ENCODE measurements at regions not wholly inside any gene's neighbourhood (a gene's known extent, or its start where the extent isn't known, plus 50 kb on each side); places are given as distances from the start of the nearest gene placed in this dataset.
A peak's percentile ranks its signal among the peaks of the same experiment; 100 is the strongest.

DNA sequence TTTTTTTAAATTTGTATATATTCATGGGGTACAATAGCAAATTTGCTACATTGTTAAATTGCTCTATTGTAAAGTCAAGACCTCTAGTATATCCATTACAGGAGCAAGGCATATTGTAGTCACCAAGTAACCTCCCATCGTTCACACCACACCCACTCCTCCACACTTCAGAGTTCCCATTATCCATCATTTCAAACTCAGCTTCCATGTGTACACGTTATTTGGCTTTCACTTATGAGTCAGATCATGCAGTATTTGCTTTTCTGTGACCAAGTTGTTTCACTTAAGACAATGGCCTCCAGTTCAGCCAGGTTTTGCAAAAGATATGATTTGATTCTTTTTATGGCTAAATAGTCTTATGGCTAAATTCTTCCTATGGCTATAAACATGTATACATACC lies 2614.2 kb downstream of the PCDH7 start:
- no peak for DNase-seq (ENCODE audit: low read depth)

DNA sequence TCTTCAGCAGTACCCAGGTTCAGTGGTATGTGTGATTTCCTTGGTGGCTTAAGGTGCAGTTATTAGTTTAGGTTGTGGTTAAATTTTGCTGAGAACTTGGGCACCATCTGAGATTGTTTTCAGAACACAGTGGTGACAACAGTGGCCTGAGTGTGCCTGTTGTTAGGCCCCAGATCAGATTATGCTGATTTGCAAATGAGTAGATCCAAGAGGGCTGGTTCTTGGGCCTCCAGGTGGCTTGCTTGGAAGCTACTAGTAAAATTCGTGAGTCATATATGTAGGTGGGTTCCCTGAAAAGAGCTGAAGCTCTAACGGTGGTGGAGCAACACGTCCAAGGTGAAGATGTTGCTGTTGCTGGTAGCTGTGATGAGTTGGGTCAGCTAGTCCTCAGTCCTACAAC lies 2619.6 kb downstream of the PCDH7 start:
- no peak for DNase-seq (ENCODE audit: low read depth)

DNA sequence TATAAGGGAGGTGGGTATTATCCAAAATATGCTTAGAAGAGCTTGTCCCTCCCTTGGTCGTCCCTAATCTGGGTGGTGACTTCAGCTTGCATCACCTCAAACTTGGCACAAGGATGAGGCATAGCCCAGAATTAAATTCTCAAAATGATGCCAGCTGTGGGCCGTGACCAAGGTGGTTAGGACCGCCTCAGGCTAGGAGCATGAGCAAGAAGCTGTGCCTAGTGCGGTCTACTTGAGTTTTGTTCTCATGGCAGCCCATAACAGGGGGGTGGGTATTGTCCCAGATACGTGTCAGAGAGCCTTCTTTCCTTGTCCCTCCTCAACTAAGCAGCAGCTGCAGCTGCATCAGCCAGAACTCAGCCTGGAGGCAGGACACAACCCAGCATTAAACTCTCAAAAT lies 2620.0 kb downstream of the PCDH7 start:
- DNase-seq (ENCODE audit: low read depth): no peak

DNA sequence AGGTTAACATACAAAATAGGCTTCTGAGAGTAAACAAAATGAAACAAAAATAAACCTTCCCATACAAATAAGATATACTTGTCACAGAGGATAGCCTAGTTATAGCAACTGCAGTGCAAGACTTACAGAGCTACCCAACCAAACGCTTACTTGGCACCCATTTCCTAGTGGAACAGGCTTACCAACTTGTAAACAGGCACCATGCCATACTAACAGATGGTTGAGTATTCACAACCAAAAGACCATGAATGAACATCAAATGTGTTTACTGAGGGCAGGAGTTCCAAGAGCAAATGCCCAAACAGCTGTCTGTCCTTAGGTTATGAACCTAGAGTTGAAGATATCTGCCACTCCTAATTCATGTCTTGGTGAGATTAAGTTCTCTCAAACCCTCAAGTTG lies 2629.2 kb downstream of the PCDH7 start:
- DNase-seq (ENCODE audit: low read depth): no peak

DNA sequence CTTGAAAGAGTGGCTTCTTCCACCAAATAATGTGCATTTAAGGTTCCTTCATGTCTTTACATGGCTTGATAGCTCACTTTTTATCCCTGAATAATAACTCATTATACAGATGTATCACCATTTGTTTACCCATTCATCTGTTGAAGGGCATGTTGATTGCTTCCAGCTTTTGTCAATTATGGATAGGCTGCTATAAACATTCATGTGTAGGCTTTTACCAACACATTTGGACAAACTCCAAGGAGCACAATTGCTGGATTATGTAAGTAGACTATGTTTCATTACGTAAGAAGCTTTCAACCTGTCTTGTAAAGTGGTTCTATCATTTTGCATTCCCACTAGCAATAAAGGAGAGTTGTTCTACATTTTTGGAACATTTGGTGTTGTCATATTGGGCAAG lies 2637.0 kb downstream of the PCDH7 start:
- DNase-seq (ENCODE audit: low read depth): no peak

DNA sequence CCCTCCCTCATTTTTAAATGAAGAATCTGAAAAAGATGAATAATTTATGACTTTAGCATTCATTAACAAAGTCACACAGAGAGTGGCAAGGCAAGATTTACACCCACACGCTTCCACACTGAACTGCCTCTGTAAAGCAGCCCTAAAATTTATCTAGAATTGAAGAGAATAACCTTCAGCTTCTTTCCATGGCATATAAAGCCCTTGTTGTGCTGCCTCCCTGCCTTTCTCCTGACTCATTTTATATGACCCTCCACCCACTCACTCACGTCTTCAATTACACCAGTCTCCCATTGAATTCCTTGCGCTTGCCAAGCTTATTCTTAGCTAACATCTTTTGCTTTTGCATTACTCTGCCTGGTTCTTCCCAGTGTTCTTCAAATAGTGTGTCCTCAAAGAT lies 2649.3 kb downstream of the PCDH7 start:
- peak; percentile 1 for DNase-seq (ENCODE audit: low read depth)

DNA sequence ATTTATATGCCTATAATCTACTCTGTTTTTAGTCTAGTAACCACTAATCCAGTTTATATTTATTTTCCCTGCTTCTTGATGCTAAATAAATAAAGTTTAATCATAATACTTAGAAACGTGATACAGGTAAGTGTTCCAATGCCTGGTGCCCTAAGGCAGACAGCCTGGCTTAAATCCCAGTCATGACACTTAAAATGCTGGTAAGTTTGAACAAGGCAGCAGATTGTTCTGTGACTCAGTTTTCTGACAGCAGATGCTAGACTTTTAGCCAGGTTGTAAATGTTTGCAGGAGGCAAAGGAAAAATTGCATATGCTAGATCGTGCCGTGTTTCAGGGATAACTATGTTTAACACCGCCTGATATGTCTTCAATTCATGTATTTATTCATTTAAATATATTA lies 2661.6 kb downstream of the PCDH7 start:
- DNase-seq (ENCODE audit: low read depth): no peak

DNA sequence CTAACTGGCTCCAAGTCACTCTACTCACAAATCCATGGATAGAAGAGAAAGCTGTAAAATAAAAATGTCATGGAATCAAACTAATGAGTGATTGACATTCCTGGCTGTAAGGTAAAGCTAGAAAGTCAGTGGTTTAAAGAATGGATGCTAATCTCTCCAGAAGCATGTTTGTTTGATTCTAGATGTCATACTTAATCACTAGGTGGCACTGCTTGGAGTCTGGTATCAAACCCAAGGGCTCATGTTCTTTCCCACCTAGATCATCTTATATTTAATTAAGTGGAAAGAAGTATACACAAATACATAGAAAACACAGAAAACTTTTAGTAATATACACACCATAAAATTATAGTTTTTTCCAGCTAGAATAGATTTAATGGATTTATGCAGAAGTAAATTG lies 2666.6 kb downstream of the PCDH7 start:
- no peak for DNase-seq (ENCODE audit: low read depth)

DNA sequence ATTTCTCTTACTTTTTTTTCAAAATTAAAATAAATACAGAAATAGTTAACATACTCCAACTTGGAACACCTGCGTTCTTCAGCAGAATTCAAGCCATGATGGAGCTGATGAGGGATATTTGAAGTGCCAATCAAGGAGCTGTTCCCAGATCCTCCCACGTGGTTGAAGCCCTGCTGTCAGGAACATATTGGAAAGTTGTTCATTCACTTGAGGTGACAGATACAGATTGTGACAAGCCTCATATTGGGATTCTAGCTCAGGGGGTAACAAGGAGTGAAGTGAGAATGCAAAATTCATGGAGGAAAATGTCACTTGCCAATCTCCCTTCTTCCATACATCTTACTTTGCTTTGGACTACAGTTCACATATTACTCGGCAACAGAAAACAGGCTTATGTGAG lies 2670.8 kb downstream of the PCDH7 start:
- DNase-seq (ENCODE audit: low read depth): no peak

DNA sequence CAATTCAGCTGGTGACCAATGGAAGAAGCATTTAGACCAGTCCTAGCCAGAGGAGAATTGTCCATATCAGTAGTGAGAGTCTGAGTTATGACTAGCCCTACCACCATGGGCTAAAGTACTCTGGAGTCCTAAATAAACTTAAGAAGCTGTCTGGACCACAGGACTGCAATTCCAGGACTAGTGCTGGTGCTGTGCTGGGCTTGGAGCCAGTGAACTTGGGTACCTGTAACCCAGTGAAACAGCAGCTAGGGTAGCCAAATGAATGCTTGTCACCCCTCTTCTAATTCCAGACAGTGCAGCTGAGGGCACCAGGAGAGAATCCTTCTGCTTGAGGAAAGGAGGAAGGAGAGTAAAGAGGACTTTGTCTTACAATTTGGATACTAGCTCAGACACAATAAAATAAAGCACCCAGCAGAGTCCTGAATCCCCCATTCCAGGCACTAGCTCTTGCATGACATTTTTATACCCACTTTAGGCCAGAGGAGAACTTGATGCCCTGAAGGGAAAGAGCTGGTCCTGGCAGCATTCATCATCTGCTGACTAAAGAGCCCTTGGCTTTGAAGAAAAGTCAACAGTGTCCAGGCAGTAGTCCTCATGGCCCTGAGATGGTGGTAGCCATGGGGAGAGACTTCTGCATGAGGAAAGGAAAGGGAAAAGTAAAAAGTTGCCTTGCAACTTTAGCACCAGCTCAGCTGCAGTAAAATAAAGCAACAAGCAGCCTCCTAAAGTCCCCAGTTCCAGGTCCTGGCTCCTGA lies 2675.7 kb downstream of the PCDH7 start:
- no peak for DNase-seq (ENCODE audit: low read depth)

DNA sequence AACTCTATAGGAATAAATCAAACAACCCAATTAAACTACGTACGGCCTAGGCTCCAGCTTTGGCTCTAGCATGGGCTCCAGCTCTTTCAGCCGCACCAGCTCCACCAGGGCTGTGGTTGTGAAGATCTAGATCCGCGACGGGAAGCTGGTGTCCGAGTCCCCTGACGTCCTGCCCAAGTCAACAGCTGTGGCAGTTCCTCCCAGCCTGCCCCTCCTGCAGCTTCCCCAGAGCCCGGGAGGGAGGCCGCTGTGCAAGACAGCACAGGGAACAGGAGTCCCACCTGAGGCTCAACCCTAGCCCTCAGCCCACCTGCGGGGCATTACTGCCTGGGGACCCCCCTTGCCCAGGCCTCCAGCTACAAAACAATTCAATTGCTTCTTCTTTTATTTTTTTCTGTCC lies 2680.3 kb downstream of the PCDH7 start:
- DNase-seq (ENCODE audit: low read depth): no peak

DNA sequence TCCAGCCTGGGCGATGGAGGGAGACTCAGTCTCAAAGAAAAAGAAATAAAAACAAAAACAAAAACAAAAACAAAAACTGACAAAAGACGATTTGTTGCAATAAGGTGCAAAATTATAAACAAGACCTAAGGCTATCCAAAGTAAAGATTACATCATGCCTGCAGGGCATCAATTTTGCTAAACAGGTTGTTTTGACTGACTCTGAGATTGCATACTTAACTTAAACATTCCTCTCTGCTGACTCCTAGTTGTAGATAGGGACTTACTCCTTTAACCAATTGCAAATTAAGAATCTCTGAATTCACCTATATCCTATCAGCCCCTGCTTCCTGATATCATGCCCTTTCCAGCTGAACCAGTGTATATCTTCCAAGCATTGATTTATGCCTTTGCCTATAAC lies 2687.3 kb downstream of the PCDH7 start:
- no peak for DNase-seq (ENCODE audit: low read depth)

DNA sequence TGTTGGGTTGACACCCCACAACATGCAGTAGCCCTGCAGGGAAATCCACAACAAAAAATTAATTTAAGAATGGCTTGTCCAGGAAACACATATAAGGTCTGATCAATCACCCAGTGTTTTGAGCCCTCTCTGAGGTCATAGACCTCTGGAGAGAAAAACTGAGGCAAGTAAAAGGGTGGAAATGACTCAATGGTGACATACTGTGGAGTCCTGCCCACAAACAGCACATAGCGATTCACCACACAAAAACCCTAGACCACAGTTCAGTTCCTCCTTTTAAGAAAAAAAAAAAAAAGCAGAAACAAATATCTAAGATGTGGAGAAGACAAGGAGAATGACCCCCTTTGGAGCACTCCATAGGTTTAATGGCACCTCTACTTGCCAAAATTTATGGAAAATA lies 2691.0 kb downstream of the PCDH7 start:
- peak; percentile 3 for DNase-seq (ENCODE audit: low read depth)

DNA sequence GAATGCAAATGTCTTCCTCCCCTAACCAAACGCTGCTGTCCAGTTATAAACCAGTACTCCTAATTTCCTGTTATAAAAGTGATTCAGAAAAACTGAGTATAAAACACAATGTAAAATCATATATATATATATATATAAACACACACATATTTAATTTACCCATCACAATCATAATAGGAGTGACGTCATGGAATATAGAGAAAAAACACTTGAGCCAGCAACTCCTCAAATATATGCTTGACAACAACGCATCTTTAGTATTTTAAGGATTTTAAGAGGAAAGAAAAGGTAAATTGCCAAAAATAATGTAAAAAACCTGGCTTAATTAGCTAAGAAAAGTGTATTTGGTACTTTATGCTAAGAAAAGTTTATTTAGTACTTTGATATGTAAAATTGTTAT lies 2701.7 kb downstream of the PCDH7 start:
- no peak for DNase-seq (ENCODE audit: low read depth)

DNA sequence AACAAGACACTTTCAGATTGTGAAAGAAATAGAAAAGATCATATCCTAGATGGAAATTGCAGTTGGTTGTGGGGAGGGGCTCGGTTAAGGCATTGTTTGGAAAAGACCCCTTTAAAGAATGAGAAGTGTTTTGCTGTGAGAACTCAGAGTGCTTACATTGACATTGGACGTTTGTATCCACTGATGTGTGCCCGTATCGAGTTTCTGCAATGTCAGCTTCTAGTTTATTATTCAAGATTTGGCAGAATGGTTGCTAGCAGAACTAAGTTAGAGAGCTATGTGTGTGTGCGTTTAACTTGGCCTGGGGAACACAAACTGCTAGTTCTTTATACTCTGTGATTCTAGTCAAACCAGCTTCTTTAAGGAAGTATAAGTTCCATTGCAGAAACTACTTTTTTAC lies 2702.5 kb downstream of the PCDH7 start:
- no peak for DNase-seq (ENCODE audit: low read depth)

DNA sequence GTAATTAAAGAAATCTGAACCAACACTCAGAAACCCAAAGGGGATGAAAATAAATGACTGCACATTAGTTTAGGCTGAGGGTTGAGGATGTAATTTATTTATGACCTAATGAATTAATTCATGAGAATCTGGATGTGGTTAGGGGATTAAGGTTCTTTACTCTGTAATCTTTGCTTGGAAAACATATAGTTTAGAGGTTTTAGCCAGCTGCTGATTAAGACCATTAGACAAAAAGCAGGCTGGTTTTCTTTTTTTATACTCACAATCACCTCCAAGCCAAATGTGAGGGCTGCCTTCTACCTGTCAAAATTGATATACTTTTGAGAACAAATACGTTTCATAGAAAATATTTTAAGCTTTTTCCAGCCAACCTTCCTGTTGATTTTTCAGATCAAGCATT lies 2705.8 kb downstream of the PCDH7 start:
- no peak for DNase-seq (ENCODE audit: low read depth)

DNA sequence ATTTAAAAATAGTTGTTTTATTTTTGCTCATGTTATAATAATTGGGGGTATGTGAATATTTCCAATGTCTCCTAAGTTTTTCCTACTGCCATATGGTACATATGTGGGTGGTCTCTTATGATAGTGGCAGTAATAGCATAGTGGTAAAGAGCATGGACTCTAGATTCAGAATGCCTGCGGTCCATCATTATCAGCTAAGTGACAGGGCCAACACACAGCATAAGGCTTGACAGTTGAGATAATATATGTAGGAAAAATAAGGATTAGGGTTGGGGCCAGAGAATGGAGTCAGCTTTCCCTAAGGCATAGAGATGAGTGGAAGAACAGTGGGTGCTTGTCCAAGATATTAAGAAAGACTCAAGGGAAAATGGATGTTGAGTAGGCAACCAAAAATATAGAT lies 2707.5 kb downstream of the PCDH7 start:
- DNase-seq (ENCODE audit: low read depth): no peak

DNA sequence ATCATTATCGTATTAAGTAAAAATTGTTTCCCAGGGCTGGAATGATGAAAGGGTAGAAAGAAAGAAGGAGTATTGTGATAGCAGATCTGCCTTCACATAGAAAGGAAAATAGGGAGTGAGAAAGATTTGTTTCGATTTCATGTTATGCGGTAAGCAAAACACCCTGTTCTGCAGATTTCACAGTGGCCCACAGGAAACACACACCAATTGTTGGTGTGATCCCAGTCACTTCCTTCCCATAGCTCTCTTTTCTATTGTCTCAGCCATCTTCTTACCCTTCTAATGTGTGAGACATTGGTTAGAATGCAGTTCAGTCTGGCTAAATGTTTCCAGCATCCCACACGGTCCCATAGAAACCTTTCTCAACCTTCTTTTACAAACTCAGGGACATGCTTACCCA lies 2709.8 kb downstream of the PCDH7 start:
- DNase-seq (ENCODE audit: low read depth): no peak

DNA sequence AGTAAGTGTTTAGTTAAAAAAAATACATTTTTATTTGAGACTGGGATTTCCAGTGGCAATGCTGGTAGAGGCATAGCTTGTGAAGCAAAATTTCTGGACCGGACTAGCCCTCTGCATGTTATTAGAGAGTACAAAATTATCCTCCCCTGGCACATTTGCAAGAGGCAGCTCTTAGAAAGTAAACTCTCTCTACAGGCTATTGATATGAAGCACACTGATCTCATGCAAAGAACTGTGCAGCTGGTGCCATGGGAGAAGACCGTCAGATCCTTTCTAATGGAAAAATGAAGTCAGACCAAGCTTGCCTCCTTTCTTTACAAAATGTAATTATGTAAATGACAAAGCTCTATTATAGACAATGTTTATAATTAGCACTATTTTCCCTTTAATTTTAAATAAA lies 2717.2 kb downstream of the PCDH7 start:
- no peak for DNase-seq (ENCODE audit: low read depth)

DNA sequence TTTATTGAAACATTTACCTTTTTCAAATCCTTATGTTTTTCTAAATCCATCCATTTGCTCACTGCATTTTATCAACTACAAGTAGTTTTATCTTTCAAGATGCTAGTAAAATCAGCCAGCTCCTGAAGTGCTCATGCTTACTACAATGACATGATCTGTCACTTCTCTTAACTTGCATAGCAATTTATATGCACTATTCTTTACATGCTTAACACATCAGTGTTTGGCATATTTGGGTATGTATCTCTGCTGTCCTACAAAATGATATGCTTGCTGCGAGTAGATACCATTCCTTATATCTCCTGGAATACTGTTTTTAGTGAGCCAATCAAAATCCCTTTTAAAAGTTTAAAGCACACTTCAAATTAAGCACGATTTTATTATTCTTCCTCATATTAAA lies 2726.8 kb downstream of the PCDH7 start:
- no peak for DNase-seq (ENCODE audit: low read depth)

DNA sequence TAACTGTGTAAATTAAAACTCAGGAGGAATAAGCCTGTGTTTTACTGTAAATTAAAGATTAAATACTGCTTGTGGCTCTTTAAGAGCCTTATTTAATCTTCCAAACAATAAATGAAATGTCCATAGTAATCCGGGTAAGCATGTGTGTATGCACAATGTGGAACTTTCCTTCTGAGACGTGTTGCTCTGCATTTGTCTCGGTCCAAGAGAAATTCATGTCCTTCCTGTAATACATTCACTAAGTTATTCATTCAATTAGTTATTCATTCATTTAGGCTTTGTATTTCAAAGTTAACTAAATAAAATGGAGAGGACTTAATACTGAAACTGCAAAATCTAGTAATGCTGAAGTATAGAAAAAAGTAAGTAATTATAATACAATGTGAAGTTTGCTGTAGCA lies 2728.8 kb downstream of the PCDH7 start:
- DNase-seq (ENCODE audit: low read depth): no peak

DNA sequence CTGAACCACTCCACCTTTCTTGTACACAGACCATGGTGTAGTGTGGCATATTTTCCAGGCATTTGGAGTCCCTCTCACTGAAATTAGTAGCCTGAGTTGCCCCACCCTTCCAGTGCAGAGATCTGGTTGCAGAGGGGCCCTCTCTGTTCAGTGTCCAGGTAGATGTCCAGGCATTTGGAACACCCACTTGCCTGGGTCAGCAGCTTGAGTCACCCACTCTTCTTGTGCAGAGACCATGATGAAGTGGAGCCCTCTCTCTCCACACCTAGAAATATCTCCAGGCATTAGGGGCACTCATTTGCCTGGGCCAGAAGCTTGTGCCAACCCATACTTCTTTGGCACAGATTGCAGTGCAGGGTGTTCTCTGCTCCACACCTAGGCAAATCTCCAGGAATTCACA lies 2733.3 kb downstream of the PCDH7 start:
- DNase-seq (ENCODE audit: low read depth): no peak

DNA sequence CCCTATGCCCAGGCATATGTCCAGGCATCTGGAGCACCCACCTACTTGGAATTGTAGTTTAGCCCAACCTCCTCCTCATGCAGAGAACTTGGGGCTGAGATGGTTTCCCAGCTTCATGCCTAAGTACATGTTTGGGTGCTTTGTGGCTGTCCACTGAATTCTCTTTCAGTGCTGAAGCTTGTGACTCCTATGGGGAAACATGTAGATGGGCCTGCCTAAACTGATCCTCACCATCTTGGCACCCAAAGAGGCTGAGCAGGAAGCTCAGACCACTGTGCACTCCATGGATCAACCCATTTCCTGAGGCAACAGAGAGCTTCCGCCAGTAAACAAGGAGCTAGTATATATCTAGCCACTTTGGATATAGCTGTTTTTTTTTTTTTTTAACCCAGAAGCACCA lies 2733.7 kb downstream of the PCDH7 start:
- DNase-seq (ENCODE audit: low read depth): no peak

DNA sequence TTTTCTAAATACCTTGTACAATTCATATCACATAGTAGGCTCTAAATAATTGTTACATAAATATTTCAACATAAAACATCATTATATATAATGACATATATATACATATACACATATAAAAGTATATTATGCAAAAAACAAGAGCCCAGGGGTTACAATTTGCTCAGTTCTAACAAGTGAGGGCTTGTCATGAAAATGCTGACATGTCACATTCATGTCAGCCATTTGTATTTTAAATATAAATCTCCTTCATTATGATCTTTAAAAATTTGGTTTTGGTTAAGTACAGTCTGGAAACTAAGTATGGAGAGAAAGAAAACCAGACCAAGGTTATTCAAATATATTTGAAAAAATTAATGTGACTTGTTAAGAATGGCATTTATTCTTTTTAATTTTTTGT lies 2745.4 kb downstream of the PCDH7 start:
- DNase-seq (ENCODE audit: low read depth): no peak

DNA sequence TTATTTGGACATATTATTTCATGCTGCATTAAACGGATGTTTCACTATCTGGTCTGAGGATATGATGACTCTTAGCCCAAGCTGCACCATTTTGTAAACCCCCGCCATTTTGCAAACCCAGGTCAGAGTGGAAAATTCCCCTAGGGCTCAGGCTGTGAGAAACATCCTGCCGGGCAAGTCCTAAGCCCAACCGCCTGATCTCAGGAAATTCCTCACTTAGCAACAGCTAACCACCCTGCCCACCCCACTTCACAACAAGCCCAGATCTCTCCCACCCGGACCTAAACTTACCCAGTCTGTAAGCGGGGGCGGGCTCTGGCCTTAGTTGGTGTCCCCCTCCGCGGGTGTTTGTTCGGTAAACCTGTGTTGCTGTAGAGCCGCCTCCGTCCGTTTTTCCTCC lies 2747.1 kb downstream of the PCDH7 start:
- no peak for DNase-seq (ENCODE audit: low read depth)

Data from stromal cell of bone marrow (primary cell).